ENCODE measurements at regions not wholly inside any gene's neighbourhood (a gene's known extent, or its start where the extent isn't known, plus 50 kb on each side); places are given as distances from the start of the nearest gene placed in this dataset.

GRCh38 chr20:10806539-10806938 is 132.7 kb upstream of the JAG1 start:
- TF ChIP-seq GATA2 (IDR thresholded peaks at IDR 0.05; ENCODE audit: low read depth, low read length) (no peak), GATA3 (IDR thresholded peaks at IDR 0.05; ENCODE audit: low read depth, low read length) (no peak)

DNA sequence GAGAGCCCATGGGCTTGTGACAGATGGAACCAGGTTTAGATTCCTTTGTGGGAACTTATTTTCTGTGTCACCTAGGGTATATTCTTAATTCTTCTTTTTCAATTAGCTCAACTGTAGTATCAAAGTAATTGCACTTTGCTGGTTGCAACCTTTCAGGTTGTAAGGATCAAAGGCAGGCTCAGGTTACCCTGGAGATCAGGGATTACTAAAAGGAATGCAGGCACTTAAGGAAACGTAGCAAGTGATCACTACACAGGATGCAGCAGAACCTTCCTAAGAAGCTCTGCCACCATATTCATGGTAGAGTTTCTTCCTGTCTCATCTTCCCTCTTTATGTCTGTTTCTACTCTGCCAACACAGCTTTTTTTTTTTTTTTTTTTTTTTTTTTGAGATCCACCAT is 133.2 kb upstream of the JAG1 start:
- TF ChIP-seq GATA2 (IDR thresholded peaks at IDR 0.05; ENCODE audit: low read depth, low read length) = no peak
- TF ChIP-seq GATA3 (IDR thresholded peaks at IDR 0.05; ENCODE audit: low read depth, low read length) = no peak

GRCh38 chr20:10812759-10813327 is 139.0 kb upstream of the JAG1 start:
- no peak for TF ChIP-seq GATA3 (IDR thresholded peaks at IDR 0.05; ENCODE audit: low read depth, low read length)
- no peak for TF ChIP-seq GATA2 (IDR thresholded peaks at IDR 0.05; ENCODE audit: low read depth, low read length)

DNA sequence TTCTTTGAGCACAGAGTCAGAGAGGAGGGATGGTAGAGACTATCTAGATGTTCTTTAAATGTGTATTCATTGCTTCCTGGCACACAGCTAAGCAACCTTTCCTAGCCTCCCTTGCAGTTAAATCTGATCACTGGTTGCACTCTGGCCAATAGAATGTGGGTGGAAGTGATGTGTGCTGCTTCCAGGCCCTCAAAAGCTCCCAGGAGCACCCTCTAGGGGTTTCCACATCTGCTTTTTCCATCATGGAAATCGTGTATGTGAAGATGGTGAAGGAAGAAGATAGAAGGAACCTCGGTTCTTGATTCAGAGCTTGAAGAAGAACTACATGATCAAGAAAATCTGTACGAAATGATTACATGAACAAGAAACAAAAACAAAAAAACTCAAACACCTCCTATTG is 149.8 kb upstream of the JAG1 start:
- TF ChIP-seq GATA3 (IDR thresholded peaks at IDR 0.05; ENCODE audit: low read depth, low read length) (no peak), GATA2 (IDR thresholded peaks at IDR 0.05; ENCODE audit: low read depth, low read length) (no peak)

DNA sequence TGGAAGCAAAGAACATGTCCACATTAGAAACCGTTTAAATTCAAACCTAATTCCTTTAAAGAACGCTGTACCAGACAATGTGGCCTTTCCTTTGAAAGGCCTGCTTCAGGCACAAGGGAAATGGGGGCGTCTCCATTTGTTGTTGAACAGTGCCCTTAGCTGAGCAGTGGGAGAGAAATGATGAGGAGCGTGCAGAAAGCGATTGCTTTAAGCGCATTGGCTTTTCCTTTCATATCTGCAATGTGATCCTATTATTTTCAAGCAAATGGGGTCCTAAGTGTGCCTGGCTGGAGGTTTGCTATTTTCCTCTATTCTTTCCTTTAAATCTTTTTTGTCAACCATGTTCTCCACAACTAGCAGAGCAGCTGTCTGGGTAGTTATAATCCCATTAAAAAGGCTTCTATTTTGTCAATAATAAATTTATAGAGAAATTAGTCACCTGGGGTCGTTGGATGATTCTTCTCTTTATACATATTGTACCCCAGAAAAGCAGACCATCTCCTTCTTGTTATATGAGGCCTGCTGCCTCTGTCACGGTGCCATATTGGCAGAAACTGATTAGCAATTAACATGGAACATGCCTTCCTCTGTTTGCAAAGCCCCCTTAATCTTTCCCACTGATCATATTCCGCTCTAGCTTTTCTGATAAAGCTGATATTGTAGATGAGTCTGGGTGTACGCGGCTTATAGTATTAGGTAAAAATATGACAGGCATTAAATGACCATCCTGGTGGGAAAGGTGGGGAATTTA is 151.1 kb upstream of the JAG1 start:
- TF ChIP-seq GATA2 (IDR thresholded peaks at IDR 0.05; ENCODE audit: low read depth, low read length) (no peak), GATA3 (IDR thresholded peaks at IDR 0.05; ENCODE audit: low read depth, low read length) (no peak)

GRCh38 chr20:10826111-10826510 is 152.3 kb upstream of the JAG1 start:
- TF ChIP-seq GATA2 (IDR thresholded peaks at IDR 0.05; ENCODE audit: low read depth, low read length) (no peak), GATA3 (IDR thresholded peaks at IDR 0.05; ENCODE audit: low read depth, low read length) (no peak)

DNA sequence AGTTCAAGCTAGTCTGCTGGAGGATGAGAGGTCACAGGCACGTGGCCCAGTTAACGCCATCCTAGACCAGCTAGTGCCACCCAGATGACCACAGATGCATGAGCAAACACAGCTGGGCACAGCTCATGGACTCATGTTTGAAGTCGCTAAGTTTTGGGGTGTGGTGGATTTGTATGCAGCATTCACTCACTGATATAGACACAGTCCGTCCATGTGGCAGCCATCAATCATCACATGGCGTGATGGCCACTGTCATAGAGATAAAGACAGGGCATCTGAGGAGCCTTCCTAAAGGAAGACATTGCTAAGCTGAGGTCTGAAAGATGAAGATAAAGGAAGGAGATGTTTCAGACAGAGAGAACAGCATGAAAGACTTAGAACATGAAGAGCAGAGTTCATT is 154.4 kb upstream of the JAG1 start:
- TF ChIP-seq GATA3 (IDR thresholded peaks at IDR 0.05; ENCODE audit: low read depth, low read length) = no peak
- no peak for TF ChIP-seq GATA2 (IDR thresholded peaks at IDR 0.05; ENCODE audit: low read depth, low read length)

DNA sequence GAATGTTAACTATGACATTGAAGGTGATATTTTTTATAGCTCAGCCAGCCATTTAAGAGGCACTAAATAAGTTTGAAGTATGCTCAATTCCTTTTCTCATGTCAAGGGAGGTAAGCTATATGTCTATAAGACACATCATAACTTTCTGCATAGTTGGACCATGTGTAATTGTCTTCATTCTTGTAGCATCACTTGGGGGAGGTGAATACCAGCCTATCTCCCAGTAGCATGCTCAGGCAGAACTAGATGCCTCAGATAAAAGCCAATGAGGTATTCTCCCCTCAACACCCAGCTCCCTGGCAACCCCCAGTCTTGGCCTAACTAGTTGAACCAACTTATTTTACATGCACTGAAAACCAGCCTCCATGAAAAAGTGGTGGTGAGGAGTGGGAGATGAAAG is 158.3 kb upstream of the JAG1 start:
- TF ChIP-seq GATA3 (IDR thresholded peaks at IDR 0.05; ENCODE audit: low read depth, low read length) (no peak), GATA2 (IDR thresholded peaks at IDR 0.05; ENCODE audit: low read depth, low read length) (no peak)

DNA sequence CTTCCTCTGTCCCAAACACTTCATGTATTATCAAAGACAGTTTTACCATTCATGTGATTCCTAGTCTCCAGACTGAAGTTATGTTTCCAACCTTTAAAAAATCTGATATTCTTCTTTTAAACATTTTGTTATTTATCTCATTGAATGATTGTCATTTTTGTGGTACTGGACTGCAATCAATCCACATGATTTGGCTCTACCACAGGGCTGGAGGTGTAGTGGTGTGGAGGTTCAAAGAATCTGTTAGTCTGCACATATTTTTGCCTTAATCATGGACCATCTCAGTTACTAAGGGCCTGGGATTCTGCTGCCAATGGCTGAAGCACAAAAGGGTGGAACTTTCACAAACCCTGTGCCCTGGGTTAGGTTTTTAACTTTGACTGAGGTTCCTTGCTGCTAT is 164.1 kb upstream of the JAG1 start:
- no peak for TF ChIP-seq GATA2 (IDR thresholded peaks at IDR 0.05; ENCODE audit: low read depth, low read length)

- no peak for TF ChIP-seq GATA3 (IDR thresholded peaks at IDR 0.05; ENCODE audit: low read depth, low read length)
- TF ChIP-seq GATA2 (IDR thresholded peaks at IDR 0.05; ENCODE audit: low read depth, low read length) = no peak
Observed at GRCh38 chr20:10842116-10842515, 168.3 kb upstream of the JAG1 start.

GRCh38 chr20:10843146-10843711 is 169.4 kb upstream of the JAG1 start:
- TF ChIP-seq GATA2 (IDR thresholded peaks at IDR 0.05; ENCODE audit: low read depth, low read length) = no peak
- no peak for TF ChIP-seq GATA3 (IDR thresholded peaks at IDR 0.05; ENCODE audit: low read depth, low read length)

DNA sequence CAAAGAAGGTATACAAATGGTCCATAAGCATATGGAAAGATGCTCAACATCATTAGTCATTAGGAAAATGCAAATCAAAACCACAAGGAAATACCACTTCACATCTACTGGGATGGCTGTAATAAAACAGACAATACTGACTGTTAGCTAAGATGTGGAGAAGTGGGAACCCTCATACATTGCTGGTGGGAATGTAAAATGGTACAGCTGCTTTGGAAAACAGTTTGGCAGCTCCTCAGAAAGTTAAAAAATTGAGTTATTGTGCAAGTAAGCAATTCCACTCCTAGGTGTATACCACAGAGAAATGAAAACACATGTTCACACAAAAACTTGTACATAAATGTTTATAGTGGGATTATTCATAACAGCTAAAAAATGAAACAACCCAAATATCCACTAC is 173.0 kb upstream of the JAG1 start:
- no peak for TF ChIP-seq GATA2 (IDR thresholded peaks at IDR 0.05; ENCODE audit: low read depth, low read length)
- TF ChIP-seq GATA3 (IDR thresholded peaks at IDR 0.05; ENCODE audit: low read depth, low read length) = no peak

DNA sequence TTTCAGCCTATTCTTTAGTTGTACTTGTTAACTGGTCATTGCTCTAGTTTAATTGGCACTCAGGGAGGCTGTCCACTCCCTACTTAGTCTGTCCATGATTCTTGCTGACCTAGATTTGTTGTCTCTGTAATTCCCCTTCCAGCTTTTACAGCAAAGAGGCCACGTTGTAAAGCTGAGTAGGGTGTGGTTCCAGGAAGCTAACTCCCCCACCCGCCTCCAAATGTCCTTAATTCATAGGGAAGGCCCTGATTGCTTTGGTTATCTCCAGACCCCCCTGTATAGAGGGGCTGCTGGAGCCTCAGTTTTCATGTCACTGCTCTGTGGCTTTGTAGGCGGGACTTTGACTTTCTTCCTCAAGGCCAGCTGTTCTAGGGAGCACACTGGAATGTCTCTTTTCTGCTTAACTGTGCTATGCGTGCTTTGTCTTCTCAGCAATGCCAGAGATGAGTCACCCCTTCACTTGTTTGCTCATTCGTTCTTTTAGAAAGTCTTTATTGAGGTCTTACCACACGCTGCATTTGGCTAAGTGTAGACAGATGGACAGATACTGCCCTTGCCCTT is 175.1 kb upstream of the JAG1 start:
- no peak for TF ChIP-seq GATA3 (IDR thresholded peaks at IDR 0.05; ENCODE audit: low read depth, low read length)
- no peak for TF ChIP-seq GATA2 (IDR thresholded peaks at IDR 0.05; ENCODE audit: low read depth, low read length)

- no peak for TF ChIP-seq GATA2 (IDR thresholded peaks at IDR 0.05; ENCODE audit: low read depth, low read length)
- TF ChIP-seq GATA3 (IDR thresholded peaks at IDR 0.05; ENCODE audit: low read depth, low read length) = no peak
Observed at GRCh38 chr20:10853176-10853575, 179.4 kb upstream of the JAG1 start.

- TF ChIP-seq GATA3 (IDR thresholded peaks at IDR 0.05; ENCODE audit: low read depth, low read length) (no peak), GATA2 (IDR thresholded peaks at IDR 0.05; ENCODE audit: low read depth, low read length) (no peak)
Observed at GRCh38 chr20:10853731-10854130, 179.9 kb upstream of the JAG1 start.

Measured in SH-SY5Y (cell line).